HEK293 (cell line): ENCODE measurements at regions not wholly inside any gene's neighbourhood (a gene's known extent, or its start where the extent isn't known, plus 50 kb on each side); places are given as distances from the start of the nearest gene placed in this dataset.

Experiments
- PATZ1 ChIP-seq: fragments of 450-650 bp; formaldehyde crosslinking; IDR thresholded peaks from 2 replicates; pipeline ENCODE4 v1.5.1; 2016; ENCODE audit warnings: missing biosample characterization, missing genetic modification characterization
- ZBTB17 ChIP-seq: fragments of 450-650 bp; formaldehyde crosslinking; IDR thresholded peaks from 2 replicates; pipeline ENCODE4 v1.5.1; 2016; ENCODE audit warnings: missing biosample characterization, missing genetic modification characterization
- ZBTB21 ChIP-seq: fragments of 450-650 bp; formaldehyde crosslinking; IDR thresholded peaks from 2 replicates; pipeline ENCODE4 v1.5.1; 2017; ENCODE audit warnings: missing biosample characterization, missing genetic modification characterization
- ZNF146 ChIP-seq: fragments of 450-650 bp; formaldehyde crosslinking; IDR thresholded peaks from 2 replicates; pipeline ENCODE4 v1.5.1; 2016; ENCODE audit warnings: missing biosample characterization, missing genetic modification characterization
- ZNF2 ChIP-seq: fragments of 450-650 bp; formaldehyde crosslinking; IDR thresholded peaks from 2 replicates; pipeline ENCODE4 v1.5.1; 2016; ENCODE audit warnings: missing biosample characterization, missing genetic modification characterization
- ZNF350 ChIP-seq: fragments of 450-650 bp; formaldehyde crosslinking; IDR thresholded peaks from 2 replicates; pipeline ENCODE4 v1.5.0; 2017; ENCODE audit warnings: missing biosample characterization, mild to moderate bottlenecking, missing genetic modification characterization
- ZNF48 ChIP-seq: fragments of 450-650 bp; formaldehyde crosslinking; IDR thresholded peaks from 2 replicates; pipeline ENCODE4 v1.5.1; 2016; ENCODE audit warnings: missing biosample characterization, missing genetic modification characterization
- ZNF670 ChIP-seq: fragments of 450-650 bp; formaldehyde crosslinking; IDR thresholded peaks from 2 replicates; pipeline ENCODE4 v1.5.1; 2016; ENCODE audit warnings: missing biosample characterization, missing genetic modification characterization, low read depth
- ZNF777 ChIP-seq: fragments of 450-650 bp; formaldehyde crosslinking; IDR thresholded peaks from 2 replicates; pipeline ENCODE4 v1.5.1; 2017; ENCODE audit warnings: missing biosample characterization, missing genetic modification characterization, borderline replicate concordance
- TF ChIP-seq, protein P1 (sequence below): fragments of 450-650 bp; formaldehyde crosslinking; IDR thresholded peaks from 2 replicates; pipeline ENCODE4 v1.5.1; 2016; ENCODE audit warnings: missing biosample characterization, missing genetic modification characterization
- TF ChIP-seq, protein P2 (sequence below): fragments of 450-650 bp; formaldehyde crosslinking; IDR thresholded peaks from 2 replicates; pipeline ENCODE4 v1.5.1; 2016; ENCODE audit warnings: missing biosample characterization, missing genetic modification characterization

DNA sequence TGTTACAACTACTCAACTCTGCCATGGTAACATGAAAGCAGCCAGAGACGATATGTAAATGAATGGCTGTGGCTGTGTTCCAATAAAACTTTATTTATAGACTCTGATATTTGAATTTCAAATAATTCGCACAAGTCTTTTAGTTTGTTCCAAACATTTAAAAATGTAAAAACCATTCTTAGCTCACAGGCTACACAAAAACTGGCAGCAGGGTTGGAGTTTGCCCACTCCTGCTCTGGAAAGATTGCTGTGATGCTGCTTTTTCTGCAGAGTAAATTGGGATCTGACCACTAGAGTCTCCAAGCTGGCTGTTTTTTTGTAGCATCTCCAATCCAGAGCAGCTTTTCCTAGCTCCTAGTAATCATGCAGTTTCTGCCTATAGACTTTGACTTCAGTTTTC, 157.5 kb downstream of the CHRM3 start:
- no peak for TF ChIP-seq ZNF2
- TF ChIP-seq ZNF48 (tag by site-specific recombination), result no peak
- TF ChIP-seq ZNF350, result no peak
- TF ChIP-seq ZNF146 (tag by site-specific recombination), result no peak
- TF ChIP-seq PATZ1, result no peak
- TF ChIP-seq, protein P1, sequence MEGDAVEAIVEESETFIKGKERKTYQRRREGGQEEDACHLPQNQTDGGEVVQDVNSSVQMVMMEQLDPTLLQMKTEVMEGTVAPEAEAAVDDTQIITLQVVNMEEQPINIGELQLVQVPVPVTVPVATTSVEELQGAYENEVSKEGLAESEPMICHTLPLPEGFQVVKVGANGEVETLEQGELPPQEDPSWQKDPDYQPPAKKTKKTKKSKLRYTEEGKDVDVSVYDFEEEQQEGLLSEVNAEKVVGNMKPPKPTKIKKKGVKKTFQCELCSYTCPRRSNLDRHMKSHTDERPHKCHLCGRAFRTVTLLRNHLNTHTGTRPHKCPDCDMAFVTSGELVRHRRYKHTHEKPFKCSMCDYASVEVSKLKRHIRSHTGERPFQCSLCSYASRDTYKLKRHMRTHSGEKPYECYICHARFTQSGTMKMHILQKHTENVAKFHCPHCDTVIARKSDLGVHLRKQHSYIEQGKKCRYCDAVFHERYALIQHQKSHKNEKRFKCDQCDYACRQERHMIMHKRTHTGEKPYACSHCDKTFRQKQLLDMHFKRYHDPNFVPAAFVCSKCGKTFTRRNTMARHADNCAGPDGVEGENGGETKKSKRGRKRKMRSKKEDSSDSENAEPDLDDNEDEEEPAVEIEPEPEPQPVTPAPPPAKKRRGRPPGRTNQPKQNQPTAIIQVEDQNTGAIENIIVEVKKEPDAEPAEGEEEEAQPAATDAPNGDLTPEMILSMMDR, result no peak
- TF ChIP-seq ZBTB17 (tag by site-specific recombination), result no peak
- TF ChIP-seq ZBTB21 (tag by site-specific recombination), result no peak
- no peak for TF ChIP-seq ZNF670 (tag by site-specific recombination)
- TF ChIP-seq ZNF777 (tag by site-specific recombination), result no peak
- TF ChIP-seq, protein P2, sequence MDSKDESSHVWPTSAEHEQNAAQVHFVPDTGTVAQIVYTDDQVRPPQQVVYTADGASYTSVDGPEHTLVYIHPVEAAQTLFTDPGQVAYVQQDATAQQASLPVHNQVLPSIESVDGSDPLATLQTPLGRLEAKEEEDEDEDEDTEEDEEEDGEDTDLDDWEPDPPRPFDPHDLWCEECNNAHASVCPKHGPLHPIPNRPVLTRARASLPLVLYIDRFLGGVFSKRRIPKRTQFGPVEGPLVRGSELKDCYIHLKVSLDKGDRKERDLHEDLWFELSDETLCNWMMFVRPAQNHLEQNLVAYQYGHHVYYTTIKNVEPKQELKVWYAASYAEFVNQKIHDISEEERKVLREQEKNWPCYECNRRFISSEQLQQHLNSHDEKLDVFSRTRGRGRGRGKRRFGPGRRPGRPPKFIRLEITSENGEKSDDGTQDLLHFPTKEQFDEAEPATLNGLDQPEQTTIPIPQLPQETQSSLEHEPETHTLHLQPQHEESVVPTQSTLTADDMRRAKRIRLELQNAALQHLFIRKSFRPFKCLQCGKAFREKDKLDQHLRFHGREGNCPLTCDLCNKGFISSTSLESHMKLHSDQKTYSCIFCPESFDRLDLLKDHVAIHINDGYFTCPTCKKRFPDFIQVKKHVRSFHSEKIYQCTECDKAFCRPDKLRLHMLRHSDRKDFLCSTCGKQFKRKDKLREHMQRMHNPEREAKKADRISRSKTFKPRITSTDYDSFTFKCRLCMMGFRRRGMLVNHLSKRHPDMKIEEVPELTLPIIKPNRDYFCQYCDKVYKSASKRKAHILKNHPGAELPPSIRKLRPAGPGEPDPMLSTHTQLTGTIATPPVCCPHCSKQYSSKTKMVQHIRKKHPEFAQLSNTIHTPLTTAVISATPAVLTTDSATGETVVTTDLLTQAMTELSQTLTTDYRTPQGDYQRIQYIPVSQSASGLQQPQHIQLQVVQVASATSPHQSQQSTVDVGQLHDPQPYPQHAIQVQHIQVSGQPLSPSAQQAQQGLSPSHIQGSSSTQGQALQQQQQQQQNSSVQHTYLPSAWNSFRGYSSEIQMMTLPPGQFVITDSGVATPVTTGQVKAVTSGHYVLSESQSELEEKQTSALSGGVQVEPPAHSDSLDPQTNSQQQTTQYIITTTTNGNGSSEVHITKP (tag by site-specific recombination), result no peak
